ENCODE measurements at regions not wholly inside any gene's neighbourhood (a gene's known extent, or its start where the extent isn't known, plus 50 kb on each side); places are given as distances from the start of the nearest gene placed in this dataset.
"Not testable (repeated sequence)": the region's sequence is repeated elsewhere in the genome, so short reads cannot be mapped to it uniquely, and the experiment has no call there.

DNA sequence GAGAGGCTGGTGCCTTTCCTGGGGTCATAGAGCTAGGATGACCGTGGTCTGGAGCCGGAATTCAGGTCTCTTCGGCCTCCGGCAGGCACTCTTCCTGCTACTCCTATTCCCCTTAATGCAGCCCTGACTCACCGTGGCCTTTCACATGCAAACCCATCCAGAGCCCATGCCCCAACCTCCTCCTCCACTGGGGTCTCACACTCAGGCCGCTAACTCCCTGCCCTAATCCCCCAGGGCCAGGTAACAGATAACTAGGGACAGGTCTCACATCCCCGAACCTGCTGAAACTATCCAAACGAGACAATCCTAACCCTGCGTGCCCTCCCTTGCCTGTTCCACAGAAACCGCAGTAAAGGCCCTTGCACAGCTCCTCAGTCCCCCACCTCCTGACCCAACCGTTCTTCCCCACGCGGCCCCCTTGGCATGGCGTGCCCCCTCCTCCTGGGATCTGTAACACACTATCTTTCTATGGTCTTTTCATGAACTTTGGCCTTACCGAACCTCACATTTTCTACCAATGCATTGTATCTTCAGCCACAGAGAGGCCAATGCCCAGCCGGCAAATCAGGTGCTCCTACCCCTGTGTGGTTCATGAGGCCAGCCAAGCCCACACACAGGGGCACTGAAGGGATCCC, 245.4 kb upstream of the EXOC2 start:
- no peak for DNase-seq (ENCODE audit: low spot score)

DNA sequence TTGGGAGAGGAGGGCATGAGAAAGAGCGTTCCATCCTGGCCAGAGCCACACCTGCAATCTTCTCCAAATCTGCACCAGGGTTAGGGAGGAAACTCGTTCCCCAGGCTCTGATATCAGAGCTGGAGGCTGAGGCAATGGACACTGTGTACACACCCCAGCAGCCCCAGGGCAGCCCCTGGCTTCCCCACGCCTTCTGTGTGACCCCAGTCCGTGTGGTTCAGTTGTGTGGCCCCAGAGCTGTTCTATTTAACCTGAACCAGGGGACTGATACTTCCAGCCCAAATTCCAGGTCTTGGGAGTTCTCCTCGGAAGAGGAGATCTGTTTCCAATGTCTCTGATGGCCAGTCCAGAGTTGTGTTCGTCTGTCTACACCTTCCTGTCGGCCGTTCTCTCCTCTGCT, 242.6 kb upstream of the EXOC2 start:
- DNase-seq (ENCODE audit: low spot score) = no peak

DNA sequence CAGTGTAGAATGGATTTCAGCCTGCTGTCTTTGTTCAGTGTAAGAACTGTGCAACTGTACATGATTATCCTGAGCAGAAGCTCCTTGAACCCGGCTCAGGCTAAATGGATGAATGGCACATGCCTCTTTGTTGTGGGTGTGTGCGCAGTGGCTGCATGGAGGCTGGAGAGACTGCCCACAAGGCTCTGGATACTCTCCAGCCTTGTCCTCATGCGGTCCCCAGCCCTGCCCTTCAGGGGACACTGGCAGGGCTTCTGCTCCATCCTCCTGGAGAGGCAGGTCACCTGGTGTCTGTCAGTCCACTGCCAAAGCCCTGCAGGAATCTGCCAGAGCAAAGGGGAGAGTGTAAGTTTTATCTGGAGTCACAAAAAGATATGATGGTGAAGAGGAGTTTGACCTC, 241.7 kb upstream of the EXOC2 start:
- DNase-seq (ENCODE audit: low spot score) = no peak

DNA sequence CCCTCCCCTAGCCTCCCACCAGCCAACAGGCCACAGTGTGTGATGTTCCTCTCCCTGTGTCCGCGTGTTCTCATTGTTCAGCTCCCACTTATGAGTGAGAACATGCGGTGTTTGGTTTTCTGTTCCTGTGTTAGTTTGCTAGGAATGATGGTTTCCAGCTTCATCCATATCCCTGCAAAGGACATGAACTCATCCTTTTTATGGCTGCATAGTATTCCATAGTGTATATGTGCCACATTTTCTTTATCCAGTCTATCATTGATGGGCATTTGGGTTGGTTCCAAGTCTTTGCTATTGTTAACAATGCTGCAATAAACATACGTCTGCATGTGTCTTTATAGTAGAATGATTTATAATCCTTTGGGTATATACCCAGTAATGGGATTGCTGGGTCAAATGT, 239.0 kb upstream of the EXOC2 start:
- DNase-seq (ENCODE audit: low spot score) = not testable (repeated sequence)

DNA sequence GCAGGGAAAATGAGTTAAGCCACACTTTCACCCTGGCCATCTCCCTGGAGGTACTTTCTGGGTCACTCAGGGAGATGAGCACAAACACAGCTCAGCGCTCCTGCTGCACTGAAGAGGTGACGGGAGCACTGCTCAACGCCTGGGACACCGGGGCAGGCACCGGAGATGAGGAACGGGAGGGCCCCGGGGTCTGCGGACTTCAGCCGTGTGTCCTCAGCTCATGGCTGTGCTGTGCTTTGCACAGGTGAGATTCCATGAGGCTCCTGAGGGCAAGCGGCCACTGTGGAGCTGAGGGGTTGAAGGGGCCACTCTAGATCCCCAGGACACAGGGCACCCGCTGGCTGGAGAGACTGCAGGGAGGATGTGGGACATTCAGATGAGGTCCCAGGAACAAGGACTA, 234.2 kb upstream of the EXOC2 start:
- no peak for DNase-seq (ENCODE audit: low spot score)

DNA sequence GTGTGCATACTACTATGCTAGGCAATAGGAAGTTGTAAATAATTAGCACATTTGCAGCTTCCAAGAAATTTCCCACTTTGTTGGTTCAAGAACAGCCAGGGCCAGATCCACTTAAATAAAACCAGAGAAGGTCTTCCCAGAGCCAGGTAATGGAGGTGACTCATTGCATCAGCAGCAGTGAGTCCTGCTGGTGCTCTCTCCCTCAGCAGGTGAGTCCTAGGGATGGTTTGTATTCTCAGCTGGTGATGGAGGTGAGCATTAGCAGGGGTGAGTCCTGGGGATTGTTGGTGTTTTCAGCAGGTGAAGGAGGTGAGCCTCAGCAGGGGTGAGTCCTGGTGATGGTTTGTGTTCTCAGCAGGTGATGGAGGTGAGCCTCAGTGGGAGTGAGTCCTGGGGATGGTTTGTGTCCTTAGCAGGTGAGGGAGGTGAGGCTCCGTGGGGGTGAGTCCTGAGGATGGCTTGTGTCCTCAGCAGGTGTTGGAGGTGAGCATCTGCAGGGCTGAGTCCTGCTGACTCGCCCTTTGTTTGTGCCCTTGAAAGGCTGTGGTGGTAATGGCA, 232.8 kb upstream of the EXOC2 start:
- no peak for DNase-seq (ENCODE audit: low spot score)

DNA sequence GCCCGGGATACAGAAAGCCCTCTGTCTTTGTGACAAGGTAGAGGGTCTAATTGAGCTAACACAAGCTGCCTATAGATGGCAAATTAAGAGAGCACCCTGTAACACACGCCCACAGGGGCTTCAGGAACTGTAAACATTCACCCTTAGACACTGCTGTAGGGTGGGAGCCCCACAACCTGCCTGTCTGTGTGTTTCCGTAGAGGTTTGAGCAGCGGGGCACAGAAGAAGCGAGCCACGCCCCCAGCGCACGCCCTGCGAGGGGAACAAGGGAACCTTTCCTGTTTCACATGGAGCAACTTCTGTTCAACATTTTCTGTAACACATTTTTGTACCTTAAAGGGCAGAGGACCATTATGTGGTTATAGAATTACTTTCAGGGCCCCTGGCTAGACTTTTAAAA, 231.7 kb upstream of the EXOC2 start:
- DNase-seq (ENCODE audit: low spot score) = no peak

DNA sequence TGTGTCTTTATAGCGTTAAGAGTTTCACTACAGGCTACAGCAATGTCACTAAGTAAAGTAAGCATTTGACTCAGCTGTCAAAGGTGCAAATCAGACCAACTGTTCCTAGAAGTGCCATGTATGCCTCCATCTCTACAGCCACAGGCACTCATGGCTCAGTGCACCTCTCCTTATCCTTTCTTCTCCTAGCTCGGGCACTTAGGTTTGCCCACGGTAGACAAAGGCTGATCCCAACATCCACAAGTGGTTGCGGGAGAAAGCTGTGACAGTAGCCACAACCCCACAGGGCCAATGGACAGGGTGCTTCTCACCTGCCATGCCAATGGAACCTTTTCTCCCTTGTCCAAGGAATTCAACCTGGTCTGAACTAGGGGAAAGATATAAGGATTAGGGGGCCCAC, 228.5 kb upstream of the EXOC2 start:
- no peak for DNase-seq (ENCODE audit: low spot score)

DNA sequence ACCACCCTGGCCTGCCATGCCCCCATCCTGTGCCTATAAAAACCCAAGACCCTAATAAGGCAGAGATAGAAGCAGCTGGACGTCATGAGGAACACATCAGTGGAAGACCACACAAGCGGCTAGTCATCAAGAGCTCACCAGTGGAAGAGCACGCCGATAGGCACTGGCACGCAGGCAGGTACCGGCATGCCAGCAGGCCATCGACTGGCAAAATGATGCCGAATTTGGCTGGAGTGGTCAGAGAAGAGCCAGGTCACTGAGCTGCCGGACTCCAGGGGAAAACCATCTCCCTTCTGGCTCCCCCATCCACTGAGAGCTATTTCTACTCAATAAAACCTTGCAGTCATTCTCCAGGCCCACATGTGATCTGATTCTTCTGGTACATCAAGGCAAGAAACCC, 227.6 kb upstream of the EXOC2 start:
- DNase-seq (ENCODE audit: low spot score) = no peak

DNA sequence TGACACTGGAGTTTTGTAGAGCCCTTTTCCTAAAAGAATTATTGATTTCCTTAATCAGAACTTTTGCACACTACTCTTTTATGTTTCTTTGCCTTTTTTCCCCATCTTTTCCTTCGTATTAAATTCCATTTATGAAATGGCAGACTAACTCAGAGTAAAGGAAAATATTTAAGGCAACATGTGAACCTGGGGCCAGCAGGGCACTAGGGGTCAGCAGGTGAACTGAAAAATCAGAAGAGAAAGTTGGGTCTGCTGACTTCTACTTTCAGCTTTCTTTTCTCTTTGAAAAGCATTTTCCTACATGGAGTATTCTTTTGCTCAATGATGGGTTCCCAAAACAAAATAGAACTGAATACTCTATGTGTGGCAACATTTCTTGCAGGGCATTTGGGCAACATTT, 226.6 kb upstream of the EXOC2 start:
- DNase-seq (ENCODE audit: low spot score) = no peak

DNA sequence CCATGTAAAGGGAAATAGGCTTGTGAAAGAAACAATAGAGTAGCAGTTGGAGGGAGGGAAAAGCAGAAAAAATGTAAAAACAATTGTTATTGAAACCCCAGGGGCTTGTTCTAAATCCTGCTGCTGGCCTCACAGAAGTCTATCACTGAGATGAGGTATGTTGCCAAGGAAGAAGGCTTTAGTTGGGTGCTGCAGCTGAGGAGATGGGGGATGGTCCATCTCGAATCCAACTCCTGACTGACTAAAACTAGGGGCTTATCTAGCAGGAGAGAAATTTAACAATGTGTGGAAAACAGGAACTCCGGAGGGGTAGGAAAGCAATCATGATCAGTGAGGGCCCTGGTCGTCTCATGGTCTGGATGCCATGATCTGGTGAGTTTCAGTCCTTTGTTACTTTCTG, 225.0 kb upstream of the EXOC2 start:
- DNase-seq (ENCODE audit: low spot score) = no peak

DNA sequence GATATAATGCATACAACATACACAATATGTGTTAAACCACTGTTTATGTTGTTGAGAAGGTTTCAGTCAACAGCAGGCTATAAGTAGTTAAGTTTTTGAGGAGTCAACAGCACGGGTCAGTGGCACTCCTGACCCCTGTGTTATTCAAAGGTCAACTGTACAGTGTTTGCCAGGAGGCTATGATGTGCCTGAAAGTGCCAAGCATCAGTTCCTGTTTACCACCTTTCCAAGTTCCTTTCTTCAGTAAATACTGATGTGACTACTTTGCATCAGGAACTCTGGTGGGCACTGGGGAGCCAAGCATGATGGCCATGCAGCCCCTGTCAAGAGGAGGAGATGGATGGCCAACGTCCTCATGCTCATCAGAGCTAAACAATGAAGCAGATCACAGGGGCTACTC, 224.4 kb upstream of the EXOC2 start:
- no peak for DNase-seq (ENCODE audit: low spot score)

DNA sequence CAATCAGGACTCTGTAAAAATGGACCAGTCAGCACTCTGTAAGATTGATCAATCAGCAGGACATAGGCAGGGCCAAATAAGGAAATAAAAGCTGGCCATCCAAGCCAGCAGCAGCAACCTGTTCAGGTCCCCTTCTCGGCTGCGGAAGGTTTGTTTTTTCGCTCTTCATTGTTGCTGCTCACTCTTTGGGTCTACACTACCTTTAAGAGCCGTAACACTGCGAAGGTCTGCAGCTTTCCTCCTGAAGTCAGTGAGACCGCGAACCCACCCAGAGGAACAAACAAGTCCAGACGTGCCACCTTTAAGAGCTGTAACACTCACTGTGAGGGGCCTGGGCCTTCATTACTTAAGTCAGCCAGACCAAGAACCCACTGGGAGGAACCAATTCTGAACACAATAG, 223.2 kb upstream of the EXOC2 start:
- no peak for DNase-seq (ENCODE audit: low spot score)

DNA sequence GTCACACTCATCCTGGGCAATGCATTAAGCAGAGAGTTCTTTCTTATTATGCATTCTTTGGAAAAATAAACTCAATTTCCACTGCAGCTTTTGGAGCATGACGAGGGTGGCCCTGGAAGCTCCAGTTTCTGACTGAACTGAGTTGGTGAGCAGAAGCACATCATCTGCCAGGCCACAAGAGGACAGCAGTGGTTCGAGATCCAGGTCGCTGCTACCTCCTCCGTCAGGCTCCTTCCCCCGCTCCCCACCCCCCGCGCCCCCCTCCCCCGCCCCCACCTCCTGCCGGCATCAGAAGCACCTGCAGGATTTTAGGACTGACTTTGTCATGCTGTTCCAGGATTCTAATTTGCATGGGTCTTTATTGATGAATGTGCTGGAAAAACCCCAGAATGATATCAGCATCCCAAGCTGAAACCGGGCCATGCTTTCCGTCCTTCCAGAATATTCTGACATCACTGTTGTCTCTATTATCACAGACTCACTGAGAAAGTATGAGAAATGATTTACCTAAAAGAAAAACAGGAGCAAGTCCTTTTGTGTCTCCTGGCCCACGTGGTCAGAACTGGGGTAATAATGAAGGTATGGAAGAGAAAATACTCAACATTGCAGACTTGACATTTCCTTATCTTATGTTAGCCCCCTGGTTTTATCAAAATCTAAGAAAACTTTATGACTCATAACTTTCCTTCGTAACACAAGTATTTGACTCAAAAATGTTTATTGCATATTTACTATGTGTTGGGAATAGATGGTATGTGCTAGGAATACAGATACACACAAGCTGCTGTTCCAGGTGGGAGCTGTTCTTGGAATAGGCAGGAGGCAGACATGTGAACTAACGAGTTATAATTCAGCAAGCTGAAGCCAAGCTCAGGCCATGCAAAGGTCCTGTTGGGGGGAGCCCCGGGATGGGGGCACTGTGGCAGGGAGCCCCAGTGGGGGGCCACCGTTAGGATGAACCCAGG, 220.2 kb upstream of the EXOC2 start:
- DNase-seq (ENCODE audit: low spot score) = no peak

DNA sequence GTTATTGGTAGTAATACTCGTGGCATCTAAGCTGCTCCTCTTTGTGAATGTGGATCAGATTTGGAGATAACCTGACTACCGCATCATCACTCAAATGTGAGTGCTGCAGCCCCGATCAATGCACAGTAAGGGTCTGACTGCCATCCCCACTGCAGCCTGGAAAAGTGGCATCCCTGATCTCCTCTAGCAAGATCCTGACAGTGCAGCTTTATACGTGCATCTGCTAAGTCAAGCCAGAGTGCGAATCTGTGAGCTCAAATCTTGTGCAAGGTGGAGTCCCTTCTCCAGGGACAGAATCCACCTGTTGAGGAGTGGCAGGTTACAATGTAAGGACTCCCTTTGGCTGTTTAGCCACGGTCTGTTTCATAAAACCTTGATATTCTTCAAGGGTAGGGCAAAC, 215.0 kb upstream of the EXOC2 start:
- DNase-seq (ENCODE audit: low spot score) = no peak

DNA sequence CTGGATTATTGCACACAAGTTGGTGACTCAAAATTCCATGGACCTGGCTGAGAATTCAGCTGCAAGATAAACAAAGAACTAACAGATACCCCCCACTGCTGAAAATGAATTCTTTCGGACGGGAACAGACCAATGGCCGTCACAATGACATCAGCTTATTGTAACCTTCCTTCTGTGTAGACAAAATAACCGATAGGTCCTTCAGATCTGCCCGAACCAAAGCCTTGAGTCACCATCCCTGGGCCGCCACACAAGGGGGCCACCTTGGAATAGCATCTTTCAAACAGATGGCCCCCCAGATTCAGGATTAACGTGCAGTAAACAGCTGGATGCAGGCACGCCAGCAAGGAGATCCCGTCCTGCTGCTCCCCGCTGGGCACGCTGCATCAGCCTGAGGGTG, 214.0 kb upstream of the EXOC2 start:
- no peak for DNase-seq (ENCODE audit: low spot score)

DNA sequence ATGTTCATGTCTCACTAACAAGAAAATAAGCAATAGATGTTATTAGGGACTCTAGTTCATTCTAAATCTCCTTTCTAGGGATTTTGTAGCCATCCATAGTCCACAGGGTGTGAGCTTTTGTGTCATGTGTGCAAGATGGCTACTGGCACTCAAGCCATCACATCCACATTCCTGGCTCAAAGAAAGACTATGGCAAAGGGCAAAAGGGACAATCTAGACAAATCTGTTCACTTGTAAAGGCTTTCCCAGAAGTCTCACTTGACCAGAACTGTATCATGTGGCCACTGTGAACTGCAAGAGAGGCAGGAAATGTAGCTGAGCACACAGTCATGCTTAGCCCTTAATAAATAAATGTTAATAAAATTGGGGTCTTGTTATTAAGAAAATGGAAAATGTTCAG, 212.6 kb upstream of the EXOC2 start:
- no peak for DNase-seq (ENCODE audit: low spot score)

DNA sequence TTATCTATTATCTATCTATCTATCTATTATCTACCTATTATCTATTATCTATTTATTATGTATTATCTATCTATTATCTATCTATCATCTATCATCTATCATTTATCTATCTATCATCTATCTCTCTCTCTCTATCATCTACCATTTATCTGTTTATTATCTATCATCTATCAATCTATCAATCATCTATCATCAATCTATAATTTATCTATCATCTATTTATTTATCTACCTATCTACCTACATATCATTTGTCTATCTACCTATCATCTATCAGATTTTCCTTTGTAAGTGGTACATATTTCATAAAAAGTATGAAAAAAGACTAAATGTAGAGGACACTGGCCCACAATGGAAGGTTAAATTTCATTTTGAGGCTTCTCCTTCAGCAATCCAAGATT, 212.1 kb upstream of the EXOC2 start:
- no peak for DNase-seq (ENCODE audit: low spot score)

DNA sequence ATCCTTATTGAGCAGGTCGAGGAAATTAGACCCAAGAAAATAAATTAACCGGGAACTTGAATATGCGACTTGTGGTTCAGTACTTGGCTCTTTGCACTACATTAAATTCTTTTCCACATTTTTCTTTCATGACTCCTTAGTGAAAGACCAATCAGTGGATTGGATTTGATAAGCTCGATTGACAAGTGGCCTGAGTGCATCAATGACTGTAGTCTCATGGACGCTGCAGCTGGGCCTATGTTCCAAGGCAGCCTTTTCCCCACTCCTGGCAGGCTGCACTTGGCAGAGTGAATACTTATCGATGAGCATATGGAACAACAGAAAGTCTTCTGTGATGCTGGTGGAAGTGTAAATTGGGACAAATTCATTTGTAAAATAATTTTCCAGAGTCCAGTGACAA, 210.8 kb upstream of the EXOC2 start:
- DNase-seq (ENCODE audit: low spot score) = no peak

DNA sequence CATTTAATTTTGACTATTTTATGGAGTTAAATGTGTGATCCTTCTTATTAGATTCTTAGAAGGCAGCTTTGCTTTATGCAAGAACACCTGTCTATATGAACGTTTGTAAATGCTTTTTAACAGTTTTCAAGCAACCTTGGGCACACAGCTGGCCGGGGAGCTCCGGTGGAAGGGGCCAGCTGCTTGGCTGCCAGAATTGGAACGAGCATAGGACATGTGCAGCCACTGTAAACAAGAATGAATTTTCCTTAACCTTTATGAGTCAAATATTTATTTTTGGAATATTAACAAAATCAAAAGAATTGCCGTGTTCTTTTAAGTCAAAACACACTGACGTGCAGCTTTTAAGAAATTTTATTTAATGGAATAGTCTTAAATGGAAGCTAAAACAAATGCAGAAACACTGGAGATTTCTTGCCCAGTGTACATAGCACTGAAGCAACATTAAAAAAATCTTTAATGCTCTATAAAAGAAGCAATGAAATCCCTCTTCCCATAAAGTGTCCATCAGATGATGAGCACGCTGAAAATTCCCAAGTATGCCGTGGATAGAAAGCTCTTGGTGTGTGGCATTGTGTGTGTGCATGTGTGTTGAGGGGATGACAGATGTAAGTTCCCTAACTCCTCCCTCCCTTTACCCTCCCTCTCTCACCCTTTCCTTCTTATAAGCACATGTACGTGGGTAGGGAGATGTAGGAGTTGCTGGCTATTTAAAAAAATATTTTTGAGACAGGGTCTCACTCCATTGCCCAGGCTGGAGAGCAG, 208.9 kb upstream of the EXOC2 start:
- DNase-seq (ENCODE audit: low spot score) = no peak

DNA sequence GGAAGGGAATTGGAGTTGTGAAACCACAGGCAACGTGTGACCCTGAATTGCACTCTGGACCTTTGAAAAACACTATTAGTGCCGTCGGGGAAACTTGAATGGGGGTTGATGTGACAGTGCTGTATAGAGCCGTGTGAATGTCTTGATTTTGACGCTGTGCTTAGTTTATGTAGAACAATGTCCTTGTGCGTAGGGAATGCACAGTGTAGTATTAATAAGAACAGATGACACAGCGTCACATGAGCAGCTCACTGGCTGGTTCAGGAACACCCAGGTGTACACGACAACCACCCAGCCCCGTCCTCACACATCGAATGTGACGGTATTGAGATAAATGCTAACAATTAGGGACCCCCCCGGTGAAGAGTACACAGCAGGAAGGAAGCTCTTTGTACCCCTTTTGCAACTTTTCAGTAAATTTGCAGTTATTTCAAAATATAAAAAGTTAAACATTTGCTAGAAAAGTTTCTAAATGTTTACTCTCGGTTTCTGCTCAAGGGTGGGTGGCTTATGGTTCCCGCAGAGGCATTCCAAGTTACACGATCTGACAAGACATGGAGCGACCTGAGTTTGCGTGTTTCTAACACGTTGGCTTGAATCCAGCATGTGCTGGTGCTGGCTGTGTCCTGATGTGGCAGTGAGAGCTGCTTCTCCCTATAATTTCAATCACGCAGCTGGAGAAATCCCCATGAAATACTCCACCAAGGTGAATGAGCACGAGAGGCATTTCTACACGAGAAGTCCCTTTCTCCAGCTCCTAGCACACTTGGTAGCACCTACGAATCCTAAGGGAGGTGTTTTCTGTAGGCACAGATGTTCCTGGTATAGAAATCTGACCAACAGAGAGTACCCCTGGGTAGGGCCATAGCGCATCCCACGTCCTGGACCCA, 208.0 kb upstream of the EXOC2 start:
- DNase-seq (ENCODE audit: low spot score) = no peak

Measured in CD4-positive, alpha-beta T cell treated with Interleukin-15 for 4 hours (primary cell).